CD14-positive monocyte (primary cell): ENCODE measurements at regions not wholly inside any gene's neighbourhood (a gene's known extent, or its start where the extent isn't known, plus 50 kb on each side); places are given as distances from the start of the nearest gene placed in this dataset.

Source experiments
- DNase-seq, 3 donors: peaks; one replicate each; pipeline ENCODE4 v3.0.0-alpha.2; 2011 to 2022
- H2AFZ ChIP-seq: 2 replicates; pipeline ENCODE4 v1.6.0; 2012; ENCODE audit warnings: mild to moderate bottlenecking, low read depth, low read length, inconsistent platforms; ENCODE audit not compliant: insufficient read depth, poor library complexity, severe bottlenecking
- H3K27ac ChIP-seq, 2 donors: 1 replicate in 1 of 2; 2 replicates in 1 of 2; pipeline ENCODE4 v1.5.1; 2012 to 2013; ENCODE audit warnings: low read length in 2 of 2, control low read depth in 1 of 2, inconsistent platforms in 1 of 2, low read depth in 1 of 2, mild to moderate bottlenecking in 1 of 2
- H3K27me3 ChIP-seq, 2 donors: one replicate each; pipeline versions ENCODE4 v1.6.0 to v1.6.1; 2011 to 2013; ENCODE audit warnings: low read length in 2 of 2; ENCODE audit not compliant: control insufficient read depth in 2 of 2, insufficient read depth in 2 of 2
- H3K36me3 ChIP-seq, 2 donors: replicated peaks in 1 of 2; 1 replicate in 1 of 2; 2 replicates in 1 of 2; pipeline versions ENCODE4 v1.5.1 to v1.6.1; 2012 to 2013; ENCODE audit warnings: low read length in 2 of 2, control low read depth in 1 of 2, inconsistent platforms in 1 of 2, mild to moderate bottlenecking in 1 of 2; ENCODE audit not compliant: insufficient read depth in 2 of 2, control insufficient read depth in 1 of 2
- H3K4me1 ChIP-seq, 2 donors: 1 replicate in 1 of 2; 2 replicates in 1 of 2; pipeline versions ENCODE4 v1.5.1 to v1.6.1; 2012 to 2013; ENCODE audit warnings: low read length in 2 of 2, control low read depth in 1 of 2, inconsistent platforms in 1 of 2, mild to moderate bottlenecking in 1 of 2, moderate library complexity in 1 of 2; ENCODE audit not compliant: insufficient read depth in 2 of 2, control insufficient read depth in 1 of 2
- H3K4me2 ChIP-seq: replicated peaks from 2 replicates; pipeline ENCODE3; 2012; ENCODE audit warnings: low read length, moderate library complexity, mild to moderate bottlenecking; ENCODE audit not compliant: poor library complexity, severe bottlenecking; ENCODE audit errors: extremely low read depth
- H3K4me3 ChIP-seq, 3 experiments: fragments of 200-600 bp in 1 of 3; sonication (generic) in 1 of 3; replicated peaks in 1 of 3; 1 replicate in 2 of 3; 2 replicates in 1 of 3; pipeline ENCODE4 v1.5.1; 2011 to 2013; ENCODE audit warnings: low read length in 3 of 3, mild to moderate bottlenecking in 3 of 3, control low read depth in 2 of 3, low read depth in 2 of 3, inconsistent platforms in 1 of 3, moderate library complexity in 1 of 3
- H3K79me2 ChIP-seq: 2 replicates; pipeline ENCODE4 v1.6.0; 2012; ENCODE audit warnings: mild to moderate bottlenecking, control low read depth, inconsistent platforms, low read length, moderate library complexity; ENCODE audit not compliant: insufficient read depth
- H3K9ac ChIP-seq: 2 replicates; pipeline ENCODE4 v1.6.0; 2017; ENCODE audit warnings: low read length, mild to moderate bottlenecking; ENCODE audit not compliant: insufficient read depth, poor library complexity, severe bottlenecking
- H3K9me3 ChIP-seq, 2 donors: replicated peaks in 1 of 2; 1 replicate in 1 of 2; 2 replicates in 1 of 2; pipeline versions ENCODE4 v1.5.1 to v1.6.1; 2012 to 2013; ENCODE audit warnings: low read length in 2 of 2, control low read depth in 1 of 2; ENCODE audit not compliant: control insufficient read depth in 1 of 2, insufficient read depth in 1 of 2
- H4K20me1 ChIP-seq: 2 replicates; pipeline ENCODE4 v1.6.0; 2012; ENCODE audit warnings: mild to moderate bottlenecking, low read length, control low read depth, moderate library complexity; ENCODE audit not compliant: insufficient read depth
- H3K27ac Mint-ChIP-seq, 7 donors: one replicate each; pipeline ENCODE4 v1.8.0; 2020; ENCODE audit warnings: mild to moderate bottlenecking in 7 of 7, mixed read lengths in 7 of 7, moderate library complexity in 6 of 7, inconsistent platforms in 2 of 7
- H3K27me3 Mint-ChIP-seq, 3 donors: one replicate each; pipeline ENCODE4 v1.8.0; 2021 to 2022; ENCODE audit warnings: low read depth in 3 of 3, mild to moderate bottlenecking in 3 of 3, mixed read lengths in 3 of 3, moderate library complexity in 3 of 3, inconsistent platforms in 1 of 3
- H3K36me3 Mint-ChIP-seq, 2 donors: one replicate each; pipeline ENCODE4 v1.8.0; 2020; ENCODE audit warnings: mixed read lengths in 2 of 2, inconsistent platforms in 1 of 2, mild to moderate bottlenecking in 1 of 2
- H3K4me1 Mint-ChIP-seq: one replicate; pipeline ENCODE4 v1.8.0; 2020; ENCODE audit warnings: mild to moderate bottlenecking, mixed read lengths
- H3K4me3 Mint-ChIP-seq, 2 donors: one replicate each; pipeline ENCODE4 v1.8.0; 2020; ENCODE audit warnings: mild to moderate bottlenecking in 2 of 2, mixed read lengths in 2 of 2, moderate library complexity in 1 of 2
- H3K9me3 Mint-ChIP-seq, 7 donors: one replicate each; pipeline ENCODE4 v1.8.0; 2020 to 2022; ENCODE audit warnings: mixed read lengths in 7 of 7, mild to moderate bottlenecking in 6 of 7, moderate library complexity in 6 of 7, inconsistent platforms in 2 of 7
- CTCF ChIP-seq: fragments of 200-600 bp; IDR thresholded peaks from one replicate; pipeline ENCODE4 v1.8.0; 2022; ENCODE audit warnings: antibody characterized with exemption, mild to moderate bottlenecking
- WGBS: methylation state at CpG from one replicate; pipeline ENCODE4 v1.1.5; 2013; ENCODE audit warnings: missing lambda C conversion rate; ENCODE audit not compliant: insufficient coverage; 5-methylcytosine and 5-hydroxymethylcytosine counted together
- intact Hi-C, 2 donors: fragments of 100-400 bp; cut with micrococcal nuclease; formaldehyde crosslinking; loops; one replicate each; pipeline versions ENCODE4 v1.15.0 to v1.15.1; 2023

GRCh38 chr15:97174886-97175540 is 785.5 kb upstream of the ARRDC4 start:
- Mint-ChIP-seq H3K36me3 (no peaks in the 10 kb centered on the region), H3K27ac (no peak overlapping the region), H3K9me3 (peaks cover 0 to 8% (median 1%) of the 10 kb centered on the region in 7 donors), H3K4me1 (no peaks in the 10 kb centered on the region), H3K4me3 (no peak overlapping the region), H3K27me3 (peaks cover 0 to 3% (median 0%) of the 10 kb centered on the region in 3 donors)
- no peak overlapping the region for H3K9ac ChIP-seq
- peaks cover 0 to 4% of the 10 kb centered on the region in 2 donors for H3K9me3 ChIP-seq
- no peak for TF ChIP-seq CTCF
- H3K27ac ChIP-seq: no peak overlapping the region
- no CpG with 5 or more reads among the region's 2 CpGs for WGBS
- no peak for DNase-seq
- intact Hi-C loops: no loop called here
- no peak overlapping the region for H3K4me2 ChIP-seq
- H3K27me3 ChIP-seq: peaks cover 0 to 3% of the 10 kb centered on the region in 2 donors
- no peak overlapping the region for H3K4me3 ChIP-seq
- H4K20me1 ChIP-seq: no peaks in the 10 kb centered on the region
- no peaks in the 10 kb centered on the region for H3K36me3 ChIP-seq
- H2AFZ ChIP-seq: no peak overlapping the region
- H3K79me2 ChIP-seq: no peaks in the 10 kb centered on the region
- no peaks in the 10 kb centered on the region for H3K4me1 ChIP-seq

GRCh38 chr15:97177151-97177577 is 783.3 kb upstream of the ARRDC4 start:
- no peaks in the 10 kb centered on the region for H3K36me3 Mint-ChIP-seq
- TF ChIP-seq CTCF: no peak

More at GRCh38 chr15:97177151-97177577, 783.3 kb upstream of the ARRDC4 start:
- H3K27ac ChIP-seq: no peak overlapping the region
- no peak overlapping the region for H3K4me3 ChIP-seq
- Mint-ChIP-seq H3K4me1 (no peaks in the 10 kb centered on the region), H3K9me3 (peaks cover 0 to 3% (median 0%) of the 10 kb centered on the region in 7 donors), H3K4me3 (no peak overlapping the region), H3K27ac (no peak overlapping the region), H3K27me3 (no peaks in the 10 kb centered on the region)
- 28% methylated on average over 6 of the region's 11 CpGs for WGBS
- H2AFZ ChIP-seq: no peak overlapping the region
- intact Hi-C loops: no loop called here
- H3K27me3 ChIP-seq: peaks cover 0 to 3% of the 10 kb centered on the region in 2 donors
- H3K4me1 ChIP-seq: no peaks in the 10 kb centered on the region
- H3K36me3 ChIP-seq: no peaks in the 10 kb centered on the region
- no peak for DNase-seq
- H4K20me1 ChIP-seq: no peaks in the 10 kb centered on the region
- H3K79me2 ChIP-seq: no peaks in the 10 kb centered on the region
- peaks cover 0 to 4% of the 10 kb centered on the region in 2 donors for H3K9me3 ChIP-seq
- H3K9ac ChIP-seq: no peak overlapping the region
- no peak overlapping the region for H3K4me2 ChIP-seq
